Right cardiac atrium (tissue), 5 donors: ENCODE measurements at regions not wholly inside any gene's neighbourhood (a gene's known extent, or its start where the extent isn't known, plus 50 kb on each side); places are given as distances from the start of the nearest gene placed in this dataset.
"Not testable (repeated sequence)": the region's sequence is repeated elsewhere in the genome, so short reads cannot be mapped to it uniquely, and the experiment has no call there.

Experiments used
- ATAC-seq, 2 donors: fragments of 200-7000 bp; cut with Tn5 transposase; one replicate each; pipeline versions ENCODE4 v1.8.0 to v1.9.1; 2020; ENCODE audit warnings: moderate library complexity in 2 of 2, mild to moderate bottlenecking in 1 of 2
- DNase-seq, 3 donors: peaks; one replicate each; pipeline ENCODE4 v3.0.0-alpha.2; 2020
- H3K27ac ChIP-seq: one replicate; pipeline ENCODE4 v1.5.1; 2013; ENCODE audit warnings: mild to moderate bottlenecking, low read length, control low read depth, moderate library complexity
- H3K27me3 ChIP-seq: one replicate; pipeline ENCODE4 v1.6.1; 2013; ENCODE audit not compliant: control insufficient read depth, insufficient read depth
- H3K4me1 ChIP-seq: one replicate; pipeline ENCODE4 v1.6.1; 2013; ENCODE audit warnings: low read length; ENCODE audit not compliant: control insufficient read depth, insufficient read depth
- H3K4me3 ChIP-seq: one replicate; pipeline ENCODE4 v1.5.1; 2013; ENCODE audit warnings: low read length, control low read depth
- H3K9me3 ChIP-seq: one replicate; pipeline ENCODE4 v1.6.1; 2013; ENCODE audit warnings: low read length; ENCODE audit not compliant: control insufficient read depth
- WGBS: extraction: QIAGEN DNeasy Blood & Tissue Kit; methylation state at CpG from one replicate; pipeline ENCODE4 v1.1.7; 2013; 5-methylcytosine and 5-hydroxymethylcytosine counted together
- intact Hi-C, 4 donors: fragments of 100-400 bp; cut with DNase I; formaldehyde crosslinking; loops; one replicate each; pipeline versions ENCODE4 v1.11.0 to v1.14.0; 2022 to 2023
- donor health status: healthy with polysubstance abuse.
- donor health status: DM: no; HTN: yes; CAD: no.
- donor health status: DM: no; HTN: no; CAD: no.
- donor health status: DM: no; HTN: yes; CAD: no; lungs with severe emphysema.
- donor health status: DM: yes; HTN: yes; CAD: no.

DNA sequence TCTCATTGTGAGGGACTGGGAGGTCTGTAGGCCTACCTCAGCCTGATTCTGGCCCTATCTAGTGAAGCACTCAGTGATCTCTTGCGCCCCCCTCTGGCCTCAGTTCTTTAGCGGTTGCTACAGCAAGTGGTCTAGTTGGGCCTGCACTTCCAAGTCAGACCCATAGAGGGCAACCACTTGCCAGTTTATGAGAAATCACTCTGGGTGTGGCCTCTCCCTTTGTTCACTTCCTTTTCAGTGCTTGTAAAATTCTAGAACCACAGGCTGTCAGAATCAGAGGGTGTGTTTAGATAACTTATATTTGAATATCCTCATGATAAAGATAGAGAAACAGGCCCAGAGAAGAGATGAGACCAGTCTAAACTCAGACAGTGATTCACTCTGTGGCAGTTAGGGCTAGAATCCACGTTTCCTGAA, 60.9 kb upstream of the LAS1L start:
- Histone ChIP-seq H3K27ac (peak overlapping the region; percentile 96), H3K4me3 (no peak overlapping the region), H3K9me3 (no peaks in the 10 kb centered on the region), H3K4me1 (peaks cover 6% of the 10 kb centered on the region), H3K27me3 (no peaks in the 10 kb centered on the region)
- DNase-seq (peak; percentile 95 to 97 (median 97)), ATAC-seq (peak; percentile 94)
- intact Hi-C loops = loop anchor here in 2 of 4 donors (5.0 to 10.0 kb wide), 3 partner anchors 69 to 129 kb away; partner anchors contain the start of gene MSN (in 1 of the 2)
- under 1% methylated on average over 3 of the region's 3 CpGs for WGBS

GRCh38 chrX:65591206-65591605, 56.6 kb upstream of the LAS1L start:
- H3K27me3 ChIP-seq = no peaks in the 10 kb centered on the region
- WGBS = 85% methylated on average over 2 of the region's 2 CpGs
- DNase-seq (no peak), ATAC-seq (no peak)
- no peak overlapping the region for H3K27ac ChIP-seq
- peaks cover 3% of the 10 kb centered on the region for H3K4me1 ChIP-seq
- H3K9me3 ChIP-seq = no peaks in the 10 kb centered on the region
- H3K4me3 ChIP-seq = no peak overlapping the region
- intact Hi-C loops = loop anchor here in 2 of 4 donors (10.0 kb wide), 2 partner anchors 74 to 134 kb away; partner anchors contain the start of gene MSN (in 1 of the 2)

DNA sequence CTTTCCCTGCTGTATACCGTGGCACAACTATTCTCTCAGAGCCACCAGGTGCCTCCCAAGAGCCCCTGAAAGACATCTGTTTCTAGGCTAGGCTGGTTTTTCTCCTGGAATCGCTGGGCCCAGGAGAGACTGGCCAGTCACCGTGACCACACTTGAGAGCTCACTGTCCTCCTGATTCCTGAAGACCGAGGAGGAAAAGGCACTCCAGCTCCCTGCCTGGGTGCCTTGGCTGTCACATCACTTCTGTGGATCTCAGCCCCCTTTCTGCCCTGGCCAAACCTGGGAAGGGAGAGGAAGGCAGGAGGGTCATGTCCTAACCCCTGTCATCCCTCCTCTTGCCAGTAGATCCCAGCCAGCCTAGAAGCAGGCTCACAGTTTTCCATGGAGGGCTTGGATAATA, 54.7 kb upstream of the LAS1L start:
- Histone ChIP-seq H3K9me3 (no peaks in the 10 kb centered on the region), H3K4me3 (no peak overlapping the region), H3K4me1 (no peaks in the 10 kb centered on the region), H3K27ac (no peak overlapping the region), H3K27me3 (no peaks in the 10 kb centered on the region)
- peak in 1 of 3 donors; percentile 9 for DNase-seq
- ATAC-seq = no peak
- WGBS = 65% methylated on average over 4 of the region's 4 CpGs
- intact Hi-C loops = no loop called here

DNA sequence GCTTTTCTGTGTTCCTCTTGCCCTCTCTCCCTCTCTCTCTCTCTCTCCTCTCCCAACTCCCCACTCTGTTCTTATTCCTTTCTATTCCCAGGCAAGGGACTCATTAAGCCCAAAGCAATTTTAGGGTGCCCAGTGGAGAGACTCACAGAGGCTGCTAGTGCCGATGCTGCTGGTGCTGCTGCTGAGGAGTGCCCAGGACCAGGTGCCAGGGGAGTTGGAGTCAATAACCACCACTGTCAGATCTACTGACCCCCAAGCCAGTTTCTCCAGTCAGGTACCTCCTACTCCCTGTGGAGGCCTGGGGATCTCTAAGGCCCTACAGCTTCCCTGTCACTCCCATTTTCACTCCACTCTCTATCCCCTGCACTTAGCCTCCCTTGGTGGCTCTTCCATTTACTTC, 54.2 kb upstream of the LAS1L start:
- Histone ChIP-seq H3K9me3 (no peaks in the 10 kb centered on the region), H3K4me1 (no peaks in the 10 kb centered on the region), H3K27me3 (no peaks in the 10 kb centered on the region), H3K4me3 (no peak overlapping the region), H3K27ac (no peak overlapping the region)
- intact Hi-C loops = no loop called here
- DNase-seq (no peak), ATAC-seq (peak in 1 of 2 donors; percentile 9)
- 83% methylated on average over 1 of the region's 1 CpG for WGBS

- H3K27ac ChIP-seq = peak overlapping the region; percentile 26
- H3K27me3 ChIP-seq = no peaks in the 10 kb centered on the region
- H3K9me3 ChIP-seq = no peaks in the 10 kb centered on the region
- H3K4me1 ChIP-seq = no peaks in the 10 kb centered on the region
- 9% methylated on average over 9 of the region's 10 CpGs for WGBS
- H3K4me3 ChIP-seq = no peak overlapping the region
- intact Hi-C loops = no loop called here
- DNase-seq = peak; percentile 84 to 95 (median 94)
- peak; percentile 87 to 95 for ATAC-seq
Measured at GRCh38 chrX:65587616-65588526, 53.3 kb upstream of the LAS1L start.

DNA sequence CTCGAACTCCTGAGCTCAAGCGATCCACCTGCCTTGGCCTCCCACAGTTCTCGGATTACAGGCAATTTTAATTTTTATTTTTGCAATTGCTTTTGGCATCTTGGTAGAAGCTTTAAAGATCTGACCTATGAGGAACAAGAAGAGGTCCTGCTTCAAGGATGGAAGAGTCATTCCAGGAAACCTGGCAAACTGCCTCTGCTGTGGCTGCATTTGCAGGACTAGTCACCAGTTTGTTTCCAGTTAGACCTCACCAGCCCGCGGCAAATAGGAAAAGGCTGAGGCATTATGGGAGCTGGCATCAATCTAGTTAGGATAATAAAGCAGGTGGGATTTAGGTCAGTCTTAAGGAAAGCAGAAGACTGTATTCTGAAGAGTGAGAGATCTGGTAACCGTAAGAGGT, 51.9 kb upstream of the LAS1L start:
- Histone ChIP-seq H3K27ac (no peak overlapping the region), H3K4me1 (no peaks in the 10 kb centered on the region), H3K4me3 (no peak overlapping the region), H3K27me3 (no peaks in the 10 kb centered on the region), H3K9me3 (no peaks in the 10 kb centered on the region)
- DNase-seq (peak in 1 of 3 donors; percentile 22), ATAC-seq (no peak)
- WGBS = 89% methylated on average over 6 of the region's 6 CpGs
- intact Hi-C loops = no loop called here

GRCh38 chrX:65585226-65585625, 50.6 kb upstream of the LAS1L start:
- H3K27ac ChIP-seq, DNase-seq, H3K4me1 ChIP-seq, H3K4me3 ChIP-seq, H3K9me3 ChIP-seq, ATAC-seq, intact Hi-C loops, H3K27me3 ChIP-seq: not testable (repeated sequence)
- 84% methylated on average over 13 of the region's 13 CpGs for WGBS
